ENCODE measurements at regions not wholly inside any gene's neighbourhood (a gene's known extent, or its start where the extent isn't known, plus 50 kb on each side); places are given as distances from the start of the nearest gene placed in this dataset.

GRCh38 chr18:51789871-51790270 lies 550.1 kb upstream of the DCC start:
- WGBS, result no CpG with 5 or more reads among the region's 1 CpG
- H3K4me1 ChIP-seq (ENCODE audit: insufficient read depth, low read length), result no peaks in the 10 kb centered on the region
- H3K9me3 ChIP-seq (ENCODE audit: insufficient read depth, low read depth, low read length), result no peaks in the 10 kb centered on the region

GRCh38 chr18:51801514-51801913 lies 538.5 kb upstream of the DCC start:
- H3K27ac ChIP-seq (ENCODE audit: low read depth, low read length), result no peak overlapping the region
- H3K4me3 ChIP-seq (ENCODE audit: low read length), result no peak overlapping the region
- H3K27me3 ChIP-seq (ENCODE audit: insufficient read depth, low read length), result no peaks in the 10 kb centered on the region
- no peaks in the 10 kb centered on the region for H3K36me3 ChIP-seq (ENCODE audit: insufficient read depth, low read length)
- H3K9ac ChIP-seq (ENCODE audit: low read depth, low read length), result no peak overlapping the region
- WGBS, result 86% methylated on average over 1 of the region's 1 CpG
- peaks cover 5% of the 10 kb centered on the region; the same call in 1 of the 2 replicates for H3K9me3 ChIP-seq (ENCODE audit: insufficient read depth, low read depth, low read length)
- no peaks in the 10 kb centered on the region for H3K4me1 ChIP-seq (ENCODE audit: insufficient read depth, low read length)

More at GRCh38 chr18:51789871-51790270, 550.1 kb upstream of the DCC start:
- Histone ChIP-seq H3K4me3 (ENCODE audit: low read length) (no peak overlapping the region), H3K9ac (ENCODE audit: low read depth, low read length) (no peak overlapping the region), H3K27ac (ENCODE audit: low read depth, low read length) (no peak overlapping the region), H3K36me3 (ENCODE audit: insufficient read depth, low read length) (no peaks in the 10 kb centered on the region), H3K27me3 (ENCODE audit: insufficient read depth, low read length) (no peaks in the 10 kb centered on the region)

- Histone ChIP-seq H3K27me3 (ENCODE audit: insufficient read depth, low read length) (no peaks in the 10 kb centered on the region), H3K9me3 (ENCODE audit: insufficient read depth, low read depth, low read length) (peaks cover 5% of the 10 kb centered on the region; the same call in 1 of the 2 replicates)
Observed at GRCh38 chr18:51802569-51803428, 537.2 kb upstream of the DCC start.

DNA sequence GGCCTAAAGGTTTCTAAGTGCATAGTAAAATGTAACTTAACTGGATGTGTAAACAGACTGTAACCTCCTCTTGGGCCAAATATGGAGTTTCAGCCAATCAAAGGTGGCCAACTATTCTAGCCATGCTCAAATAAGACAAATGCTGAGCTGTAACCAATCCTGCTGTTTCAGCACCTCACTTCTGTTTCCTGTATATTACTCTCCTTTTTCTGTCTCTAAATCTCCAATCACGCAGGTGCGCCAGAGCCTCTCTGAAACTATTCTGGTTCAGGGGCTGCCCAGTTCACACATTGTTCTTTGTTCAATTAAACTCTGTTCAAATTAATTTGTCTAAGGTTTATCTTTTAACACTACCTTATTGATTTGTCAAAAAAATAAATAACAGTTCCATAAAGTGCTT lies 532.7 kb upstream of the DCC start:
- 100% methylated on average over 2 of the region's 2 CpGs for WGBS
- Histone ChIP-seq H3K27ac (ENCODE audit: low read depth, low read length) (no peak overlapping the region), H3K9me3 (ENCODE audit: insufficient read depth, low read depth, low read length) (no peaks in the 10 kb centered on the region), H3K4me1 (ENCODE audit: insufficient read depth, low read length) (no peaks in the 10 kb centered on the region), H3K27me3 (ENCODE audit: insufficient read depth, low read length) (no peaks in the 10 kb centered on the region), H3K36me3 (ENCODE audit: insufficient read depth, low read length) (no peaks in the 10 kb centered on the region), H3K4me3 (ENCODE audit: low read length) (no peak overlapping the region), H3K9ac (ENCODE audit: low read depth, low read length) (no peak overlapping the region)

More at GRCh38 chr18:51802569-51803428, 537.2 kb upstream of the DCC start:
- 96% methylated on average over 4 of the region's 4 CpGs for WGBS
- H3K4me3 ChIP-seq (ENCODE audit: low read length), result no peak overlapping the region
- no peak overlapping the region for H3K27ac ChIP-seq (ENCODE audit: low read depth, low read length)
- H3K36me3 ChIP-seq (ENCODE audit: insufficient read depth, low read length), result no peaks in the 10 kb centered on the region
- no peak overlapping the region for H3K9ac ChIP-seq (ENCODE audit: low read depth, low read length)
- no peaks in the 10 kb centered on the region for H3K4me1 ChIP-seq (ENCODE audit: insufficient read depth, low read length)

- no peak overlapping the region for H3K4me3 ChIP-seq (ENCODE audit: low read length)
- H3K36me3 ChIP-seq (ENCODE audit: insufficient read depth, low read length), result no peaks in the 10 kb centered on the region
- 92% methylated on average over 2 of the region's 2 CpGs for WGBS
- H3K9me3 ChIP-seq (ENCODE audit: insufficient read depth, low read depth, low read length), result no peaks in the 10 kb centered on the region
- H3K4me1 ChIP-seq (ENCODE audit: insufficient read depth, low read length), result no peaks in the 10 kb centered on the region
- H3K27me3 ChIP-seq (ENCODE audit: insufficient read depth, low read length), result no peaks in the 10 kb centered on the region
- no peak overlapping the region for H3K9ac ChIP-seq (ENCODE audit: low read depth, low read length)
- H3K27ac ChIP-seq (ENCODE audit: low read depth, low read length), result no peak overlapping the region
Observed at GRCh38 chr18:51811883-51812282, 528.1 kb upstream of the DCC start.

GRCh38 chr18:51813740-51814139 lies 526.3 kb upstream of the DCC start:
- Histone ChIP-seq H3K4me1 (ENCODE audit: insufficient read depth, low read length) (no peaks in the 10 kb centered on the region), H3K9me3 (ENCODE audit: insufficient read depth, low read depth, low read length) (no peaks in the 10 kb centered on the region), H3K27me3 (ENCODE audit: insufficient read depth, low read length) (no peaks in the 10 kb centered on the region), H3K9ac (ENCODE audit: low read depth, low read length) (no peak overlapping the region), H3K4me3 (ENCODE audit: low read length) (no peak overlapping the region), H3K36me3 (ENCODE audit: insufficient read depth, low read length) (no peaks in the 10 kb centered on the region), H3K27ac (ENCODE audit: low read depth, low read length) (no peak overlapping the region)
- 97% methylated on average over 2 of the region's 2 CpGs for WGBS

DNA sequence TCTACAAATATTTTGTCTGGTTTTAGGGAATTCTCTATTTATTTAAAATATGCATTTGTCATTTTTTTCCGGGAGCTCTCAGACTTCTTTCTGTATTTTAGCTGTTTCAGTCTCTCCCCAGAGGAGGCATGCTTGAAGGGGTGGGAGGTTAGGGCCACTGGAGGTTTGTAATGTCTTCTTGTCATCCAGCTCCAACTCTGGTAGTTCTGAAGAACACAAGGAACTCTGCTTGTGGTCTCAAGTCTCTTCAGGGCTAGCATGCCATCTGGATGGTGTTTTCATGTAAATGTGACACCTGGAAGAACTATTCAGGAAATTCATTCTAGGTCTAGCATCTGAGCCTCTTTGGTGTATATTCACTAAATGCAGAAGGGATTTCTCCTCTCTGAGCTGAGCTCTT lies 518.4 kb upstream of the DCC start:
- Histone ChIP-seq H3K9ac (ENCODE audit: low read depth, low read length) (no peak overlapping the region), H3K9me3 (ENCODE audit: insufficient read depth, low read depth, low read length) (no peaks in the 10 kb centered on the region), H3K27ac (ENCODE audit: low read depth, low read length) (no peak overlapping the region), H3K27me3 (ENCODE audit: insufficient read depth, low read length) (no peaks in the 10 kb centered on the region), H3K4me1 (ENCODE audit: insufficient read depth, low read length) (no peaks in the 10 kb centered on the region), H3K4me3 (ENCODE audit: low read length) (no peak overlapping the region), H3K36me3 (ENCODE audit: insufficient read depth, low read length) (no peaks in the 10 kb centered on the region)
- WGBS, result no CpG with 5 or more reads among the region's 1 CpG

DNA sequence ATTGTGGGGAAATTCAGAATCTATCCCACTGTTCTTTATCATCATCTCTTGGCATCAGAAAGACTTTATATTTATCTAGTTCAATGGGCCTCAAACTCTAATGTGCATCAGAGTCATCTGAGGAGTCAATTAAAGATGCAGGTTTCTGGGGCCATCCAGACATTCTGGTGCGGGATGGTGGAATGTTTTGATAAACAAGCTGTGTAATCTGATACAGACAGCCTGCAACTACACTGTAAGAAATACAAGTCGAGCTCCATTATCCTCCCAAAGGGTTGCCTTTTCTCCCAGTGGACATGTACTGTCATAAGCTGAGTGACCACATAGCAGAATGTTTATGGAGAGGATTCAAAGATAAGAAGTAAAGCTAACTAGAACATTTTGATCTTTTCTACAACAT lies 515.3 kb upstream of the DCC start:
- Histone ChIP-seq H3K9me3 (ENCODE audit: insufficient read depth, low read depth, low read length) (no peaks in the 10 kb centered on the region), H3K27ac (ENCODE audit: low read depth, low read length) (no peak overlapping the region), H3K4me1 (ENCODE audit: insufficient read depth, low read length) (no peaks in the 10 kb centered on the region), H3K9ac (ENCODE audit: low read depth, low read length) (no peak overlapping the region), H3K4me3 (ENCODE audit: low read length) (no peak overlapping the region), H3K36me3 (ENCODE audit: insufficient read depth, low read length) (no peaks in the 10 kb centered on the region), H3K27me3 (ENCODE audit: insufficient read depth, low read length) (no peaks in the 10 kb centered on the region)
- 90% methylated on average over 2 of the region's 2 CpGs for WGBS

- Histone ChIP-seq H3K27ac (ENCODE audit: low read depth, low read length) (no peak overlapping the region), H3K27me3 (ENCODE audit: insufficient read depth, low read length) (no peaks in the 10 kb centered on the region), H3K4me3 (ENCODE audit: low read length) (no peak overlapping the region), H3K36me3 (ENCODE audit: insufficient read depth, low read length) (no peaks in the 10 kb centered on the region), H3K9me3 (ENCODE audit: insufficient read depth, low read depth, low read length) (no peaks in the 10 kb centered on the region), H3K9ac (ENCODE audit: low read depth, low read length) (no peak overlapping the region), H3K4me1 (ENCODE audit: insufficient read depth, low read length) (0 out of 2 replicates have a peak, but pooled peaks cover 2% of the 10 kb centered on the region)
- WGBS, result 95% methylated on average over 6 of the region's 6 CpGs
Observed at GRCh38 chr18:51833850-51834249, 506.1 kb upstream of the DCC start.

DNA sequence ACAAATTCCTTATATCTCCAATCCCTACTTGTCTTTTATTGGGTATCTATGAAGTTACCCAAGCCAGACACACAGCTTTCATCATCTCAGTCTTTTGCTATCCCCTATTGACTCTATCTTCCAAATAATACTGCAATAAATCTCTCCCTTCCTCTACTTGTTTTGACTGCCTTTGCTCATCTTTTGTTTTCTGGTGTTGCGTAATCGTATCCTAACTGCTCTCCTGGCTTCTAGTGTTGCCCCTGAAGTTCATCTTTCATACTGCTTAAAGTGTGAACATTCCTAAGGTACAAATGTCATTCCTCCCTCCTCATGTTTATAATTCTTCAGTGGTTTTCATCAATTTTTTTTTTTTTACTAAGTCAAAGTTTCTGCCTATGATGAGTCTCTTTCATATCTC lies 491.3 kb upstream of the DCC start:
- no peaks in the 10 kb centered on the region for H3K9me3 ChIP-seq (ENCODE audit: insufficient read depth, low read depth, low read length)
- H3K36me3 ChIP-seq (ENCODE audit: insufficient read depth, low read length), result no peaks in the 10 kb centered on the region
- 94% methylated on average over 2 of the region's 2 CpGs for WGBS
- H3K4me3 ChIP-seq (ENCODE audit: low read length), result no peak overlapping the region
- 0 out of 2 replicates have a peak, but pooled peaks cover 3% of the 10 kb centered on the region for H3K4me1 ChIP-seq (ENCODE audit: insufficient read depth, low read length)
- no peak overlapping the region for H3K9ac ChIP-seq (ENCODE audit: low read depth, low read length)
- no peaks in the 10 kb centered on the region for H3K27me3 ChIP-seq (ENCODE audit: insufficient read depth, low read length)
- no peak overlapping the region for H3K27ac ChIP-seq (ENCODE audit: low read depth, low read length)

DNA sequence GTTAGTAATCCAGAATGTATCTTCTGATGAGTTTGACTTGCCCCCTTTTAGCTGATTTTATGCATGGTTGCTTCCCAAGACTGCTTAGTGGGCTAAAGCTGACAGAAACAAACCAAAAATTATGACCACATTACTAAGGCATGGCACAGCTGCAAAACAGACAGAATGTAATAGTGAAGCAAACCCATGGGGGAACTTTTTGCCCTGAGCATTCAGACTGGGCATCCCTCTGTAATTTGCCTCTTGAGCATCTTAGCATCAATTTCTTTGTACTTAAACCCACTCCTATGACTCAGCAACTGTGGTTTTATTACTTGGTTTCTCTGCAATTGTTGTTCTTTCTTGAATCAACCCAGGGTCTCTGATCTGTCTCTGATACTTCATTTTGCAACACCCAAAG lies 487.3 kb upstream of the DCC start:
- no peak overlapping the region for H3K9ac ChIP-seq (ENCODE audit: low read depth, low read length)
- H3K4me1 ChIP-seq (ENCODE audit: insufficient read depth, low read length), result peaks cover 7% of the 10 kb centered on the region; the same call in 1 of the 2 replicates
- H3K27ac ChIP-seq (ENCODE audit: low read depth, low read length), result no peak overlapping the region
- no peaks in the 10 kb centered on the region for H3K36me3 ChIP-seq (ENCODE audit: insufficient read depth, low read length)
- no peaks in the 10 kb centered on the region for H3K27me3 ChIP-seq (ENCODE audit: insufficient read depth, low read length)
- no peaks in the 10 kb centered on the region for H3K9me3 ChIP-seq (ENCODE audit: insufficient read depth, low read depth, low read length)
- H3K4me3 ChIP-seq (ENCODE audit: low read length), result no peak overlapping the region
